ENCODE measurements at regions not wholly inside any gene's neighbourhood (a gene's known extent, or its start where the extent isn't known, plus 50 kb on each side); places are given as distances from the start of the nearest gene placed in this dataset.

DNA sequence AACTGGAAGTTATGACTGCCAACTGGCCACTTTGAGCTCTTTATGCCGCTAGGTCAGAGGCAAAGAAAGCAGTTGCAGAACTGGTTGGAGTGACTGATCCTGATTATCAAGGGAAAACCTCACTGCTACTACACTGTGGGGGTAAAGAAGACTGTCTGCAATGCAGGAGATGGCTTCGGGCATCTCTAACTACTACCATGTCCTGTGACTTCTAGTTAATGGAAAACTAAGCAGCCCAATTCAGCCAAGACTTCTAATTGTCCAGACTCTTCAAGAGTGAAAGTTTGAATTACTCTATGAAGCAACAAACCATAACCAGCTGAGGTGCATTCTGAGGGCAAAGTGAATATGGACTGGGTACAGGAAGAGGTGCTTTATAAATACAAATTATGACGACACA, 773.6 kb upstream of the SLC35B3 start:
- POLR2A ChIA-PET: no interaction called here
- H3K9me3 Mint-ChIP-seq: peaks cover 0 to 13% (median 5%) of the 10 kb centered on the region in 9 donors
- H3K36me3 Mint-ChIP-seq: no peaks in the 10 kb centered on the region
- no peak overlapping the region for H3K4me3 Mint-ChIP-seq
- no peaks in the 10 kb centered on the region for H3K4me1 Mint-ChIP-seq
- ATAC-seq: no peak
- no peak for DNase-seq
- peaks cover 0 to 2% (median 0%) of the 10 kb centered on the region in 5 donors for H3K27me3 Mint-ChIP-seq
- no peak overlapping the region for H3K27ac Mint-ChIP-seq

DNA sequence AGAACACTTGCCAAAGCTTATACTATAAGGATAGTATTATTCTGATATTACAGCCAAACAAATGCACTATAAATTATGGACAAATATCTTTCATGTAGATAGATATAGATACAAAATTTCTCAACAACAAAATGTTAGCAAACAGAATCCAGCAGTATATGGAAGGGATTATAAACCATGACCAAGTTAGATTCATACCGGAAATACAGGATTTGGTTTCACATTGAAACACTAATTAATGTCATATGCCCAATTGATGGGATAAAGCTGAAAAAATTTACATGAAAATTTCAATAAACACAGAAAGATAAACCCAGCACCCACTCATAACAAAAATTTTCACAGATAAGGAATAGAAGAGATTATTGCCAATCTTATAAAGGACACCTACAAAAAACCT, 770.3 kb upstream of the SLC35B3 start:
- Mint-ChIP-seq H3K36me3 (no peaks in the 10 kb centered on the region), H3K4me3 (no peak overlapping the region), H3K27ac (no peak overlapping the region), H3K9me3 (peaks cover 0 to 17% (median 6%) of the 10 kb centered on the region in 9 donors), H3K27me3 (no peaks in the 10 kb centered on the region), H3K4me1 (no peaks in the 10 kb centered on the region)
- ATAC-seq: no peak
- DNase-seq: no peak
- POLR2A ChIA-PET: no interaction called here

- Mint-ChIP-seq H3K36me3 (no peaks in the 10 kb centered on the region), H3K4me1 (no peaks in the 10 kb centered on the region), H3K4me3 (no peak overlapping the region), H3K27ac (no peak overlapping the region), H3K9me3 (peaks cover 0 to 17% (median 6%) of the 10 kb centered on the region in 9 donors), H3K27me3 (no peaks in the 10 kb centered on the region)
- no peak for DNase-seq
- no peak for ATAC-seq
- POLR2A ChIA-PET: no interaction called here
These were observed 768.8 kb upstream of the SLC35B3 start for GRCh38 chr6:9204171-9204570.

GRCh38 chr6:9200712-9201111, 765.4 kb upstream of the SLC35B3 start:
- H3K4me3 Mint-ChIP-seq: no peak overlapping the region
- POLR2A ChIA-PET: no interaction called here
- no peak overlapping the region for H3K27ac Mint-ChIP-seq
- H3K9me3 Mint-ChIP-seq: peaks cover 0 to 20% (median 6%) of the 10 kb centered on the region in 9 donors
- DNase-seq: no peak
- H3K36me3 Mint-ChIP-seq: no peaks in the 10 kb centered on the region
- no peaks in the 10 kb centered on the region for H3K27me3 Mint-ChIP-seq
- ATAC-seq: no peak
- no peaks in the 10 kb centered on the region for H3K4me1 Mint-ChIP-seq

GRCh38 chr6:9197726-9198125, 762.4 kb upstream of the SLC35B3 start:
- Mint-ChIP-seq H3K4me3 (no peak overlapping the region), H3K4me1 (no peaks in the 10 kb centered on the region), H3K27ac (no peak overlapping the region), H3K27me3 (no peaks in the 10 kb centered on the region), H3K36me3 (no peaks in the 10 kb centered on the region), H3K9me3 (peaks cover 0 to 12% (median 0%) of the 10 kb centered on the region in 9 donors)
- POLR2A ChIA-PET: no interaction called here
- DNase-seq (no peak), ATAC-seq (no peak)

DNA sequence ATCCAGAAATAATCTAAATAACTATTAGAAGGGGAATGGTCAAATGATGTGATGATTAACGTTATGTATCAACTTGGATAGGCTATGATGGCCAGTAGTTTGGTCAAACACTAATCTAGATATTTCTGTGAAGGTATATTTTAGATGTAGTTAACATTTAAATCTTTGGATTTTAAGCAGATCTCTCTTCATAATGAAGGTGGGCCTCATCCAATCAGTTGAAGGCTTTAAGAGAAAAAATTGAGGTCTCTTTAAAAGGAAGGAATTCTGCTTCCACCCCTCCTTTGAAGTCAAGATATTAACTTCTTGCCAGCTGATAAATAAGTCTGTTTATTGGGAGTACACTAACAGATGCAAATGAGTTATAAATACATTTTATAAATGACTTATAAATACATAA, 760.0 kb upstream of the SLC35B3 start:
- DNase-seq (no peak), ATAC-seq (no peak)
- POLR2A ChIA-PET: no interaction called here
- H3K4me1 Mint-ChIP-seq: no peaks in the 10 kb centered on the region
- H3K36me3 Mint-ChIP-seq: no peaks in the 10 kb centered on the region
- no peaks in the 10 kb centered on the region for H3K27me3 Mint-ChIP-seq
- H3K4me3 Mint-ChIP-seq: no peak overlapping the region
- H3K27ac Mint-ChIP-seq: no peak overlapping the region
- H3K9me3 Mint-ChIP-seq: peaks cover 0 to 12% (median 2%) of the 10 kb centered on the region in 9 donors

- POLR2A ChIA-PET: no interaction called here
- no peaks in the 10 kb centered on the region for H3K27me3 Mint-ChIP-seq
- DNase-seq (no peak), ATAC-seq (no peak)
- no peaks in the 10 kb centered on the region for H3K4me1 Mint-ChIP-seq
- H3K27ac Mint-ChIP-seq: no peak overlapping the region
- no peak overlapping the region for H3K4me3 Mint-ChIP-seq
- H3K36me3 Mint-ChIP-seq: no peaks in the 10 kb centered on the region
- peaks cover 0 to 12% (median 2%) of the 10 kb centered on the region in 9 donors for H3K9me3 Mint-ChIP-seq
These were observed 757.1 kb upstream of the SLC35B3 start for GRCh38 chr6:9192405-9192909.

DNA sequence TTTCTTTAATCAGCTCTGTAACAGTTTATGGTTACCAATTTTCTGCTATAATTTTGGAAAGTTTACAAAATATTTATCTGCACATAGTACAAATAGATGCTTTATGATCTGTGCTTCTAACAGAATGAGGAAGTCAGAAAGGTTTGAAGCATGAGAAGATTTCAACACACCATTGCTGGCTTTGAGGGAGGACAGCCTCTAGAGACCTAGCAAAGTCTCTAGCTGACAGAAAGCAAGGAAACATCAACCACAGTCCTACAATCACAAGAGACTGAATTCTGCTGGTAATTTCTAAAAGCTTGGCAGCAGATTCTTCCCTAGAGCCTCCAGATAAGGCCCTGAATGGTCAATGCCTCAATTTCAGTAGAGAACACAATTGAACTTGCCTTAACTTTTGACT, 750.8 kb upstream of the SLC35B3 start:
- Mint-ChIP-seq H3K36me3 (no peaks in the 10 kb centered on the region), H3K9me3 (peaks cover 0 to 20% (median 7%) of the 10 kb centered on the region in 9 donors), H3K4me1 (no peaks in the 10 kb centered on the region), H3K4me3 (no peak overlapping the region), H3K27ac (no peak overlapping the region), H3K27me3 (no peaks in the 10 kb centered on the region)
- POLR2A ChIA-PET: no interaction called here
- DNase-seq (no peak), ATAC-seq (no peak)

GRCh38 chr6:9178071-9178470, 742.7 kb upstream of the SLC35B3 start:
- Mint-ChIP-seq H3K4me1 (peaks cover 0 to 2% (median 0%) of the 10 kb centered on the region in 4 donors), H3K4me3 (no peak overlapping the region), H3K36me3 (no peaks in the 10 kb centered on the region), H3K27ac (peak overlapping the region in 1 of 10 donors; percentile 11), H3K9me3 (peaks cover 0 to 10% (median 4%) of the 10 kb centered on the region in 9 donors), H3K27me3 (peaks cover 0 to 2% (median 0%) of the 10 kb centered on the region in 5 donors)
- DNase-seq (no peak), ATAC-seq (no peak)
- POLR2A ChIA-PET: no interaction called here

GRCh38 chr6:9173229-9173628, 737.9 kb upstream of the SLC35B3 start:
- Mint-ChIP-seq H3K4me3 (no peak overlapping the region), H3K4me1 (peaks cover 0 to 2% (median 0%) of the 10 kb centered on the region in 4 donors), H3K36me3 (no peaks in the 10 kb centered on the region), H3K9me3 (peaks cover 0 to 28% (median 9%) of the 10 kb centered on the region in 9 donors), H3K27me3 (peaks cover 0 to 2% (median 0%) of the 10 kb centered on the region in 5 donors), H3K27ac (no peak overlapping the region)
- POLR2A ChIA-PET: no interaction called here
- DNase-seq: no peak
- no peak for ATAC-seq

GRCh38 chr6:9172096-9172495, 736.8 kb upstream of the SLC35B3 start:
- POLR2A ChIA-PET: no interaction called here

GRCh38 chr6:9168669-9169068, 733.3 kb upstream of the SLC35B3 start:
- H3K9me3 Mint-ChIP-seq: peaks cover 0 to 30% (median 8%) of the 10 kb centered on the region in 9 donors
- no peaks in the 10 kb centered on the region for H3K27me3 Mint-ChIP-seq
- ATAC-seq: no peak
- no peak overlapping the region for H3K27ac Mint-ChIP-seq
- no peaks in the 10 kb centered on the region for H3K36me3 Mint-ChIP-seq
- POLR2A ChIA-PET: no interaction called here
- H3K4me3 Mint-ChIP-seq: no peak overlapping the region
- DNase-seq: no peak
- no peaks in the 10 kb centered on the region for H3K4me1 Mint-ChIP-seq

More at GRCh38 chr6:9172096-9172495, 736.8 kb upstream of the SLC35B3 start:
- Mint-ChIP-seq H3K27ac (no peak overlapping the region), H3K4me1 (no peaks in the 10 kb centered on the region), H3K36me3 (no peaks in the 10 kb centered on the region), H3K9me3 (peaks cover 0 to 28% (median 9%) of the 10 kb centered on the region in 9 donors), H3K27me3 (peaks cover 0 to 2% (median 0%) of the 10 kb centered on the region in 5 donors), H3K4me3 (no peak overlapping the region)
- no peak for DNase-seq
- no peak for ATAC-seq

- Mint-ChIP-seq H3K27me3 (peaks cover 0 to 3% (median 0%) of the 10 kb centered on the region in 5 donors), H3K9me3 (peaks cover 4 to 37% (median 25%) of the 10 kb centered on the region in 9 donors), H3K27ac (no peak overlapping the region), H3K4me1 (no peaks in the 10 kb centered on the region), H3K36me3 (peaks cover 0 to 13% (median 2%) of the 10 kb centered on the region in 3 donors), H3K4me3 (no peak overlapping the region)
- POLR2A ChIA-PET: no interaction called here
- DNase-seq: no peak
- no peak for ATAC-seq
These were observed 726.4 kb upstream of the SLC35B3 start for GRCh38 chr6:9161731-9162130.

DNA sequence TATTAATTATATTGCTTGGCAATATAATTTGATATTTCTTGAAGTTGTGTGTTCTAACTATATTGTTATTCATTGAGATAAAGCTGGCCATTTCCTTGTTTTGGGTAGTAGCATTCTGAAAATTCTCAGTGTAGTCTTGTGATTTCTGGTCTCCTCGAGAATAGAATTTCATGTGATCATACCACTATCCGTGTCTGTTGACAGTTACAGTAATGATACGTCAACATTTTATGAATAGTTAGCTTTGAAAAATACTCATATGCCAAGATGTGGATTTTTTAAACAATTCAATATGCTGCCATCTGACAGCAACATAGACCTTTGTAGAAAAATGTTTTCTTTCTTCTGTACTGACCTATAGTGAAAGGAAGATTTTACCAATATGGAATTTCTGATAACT, 723.7 kb upstream of the SLC35B3 start:
- no peak for ATAC-seq
- H3K36me3 Mint-ChIP-seq: peaks cover 0 to 13% (median 2%) of the 10 kb centered on the region in 3 donors
- POLR2A ChIA-PET: no interaction called here
- H3K27me3 Mint-ChIP-seq: peaks cover 0 to 3% (median 0%) of the 10 kb centered on the region in 5 donors
- peaks cover 3 to 37% (median 25%) of the 10 kb centered on the region in 9 donors for H3K9me3 Mint-ChIP-seq
- H3K4me3 Mint-ChIP-seq: no peak overlapping the region
- no peak for DNase-seq
- no peaks in the 10 kb centered on the region for H3K4me1 Mint-ChIP-seq
- no peak overlapping the region for H3K27ac Mint-ChIP-seq

Data from naive thymus-derived CD8-positive, alpha-beta T cell (primary cell).